ENCODE measurements at regions not wholly inside any gene's neighbourhood (a gene's known extent, or its start where the extent isn't known, plus 50 kb on each side); places are given as distances from the start of the nearest gene placed in this dataset.
A peak's percentile ranks its signal among the peaks of the same experiment; 100 is the strongest.

- DNase-seq, result no peak
Measured at GRCh38 chr7:25930492-25931048, 221.4 kb upstream of the NFE2L3 start.

- no peak for DNase-seq
Measured at GRCh38 chr7:25931156-25931555, 220.8 kb upstream of the NFE2L3 start.

GRCh38 chr7:25933921-25934320 lies 218.1 kb upstream of the NFE2L3 start:
- DNase-seq, result no peak

- no peak for DNase-seq
Measured at GRCh38 chr7:25940086-25940906, 211.7 kb upstream of the NFE2L3 start.

- no peak for DNase-seq
Measured at GRCh38 chr7:25944777-25945515, 207.1 kb upstream of the NFE2L3 start.

GRCh38 chr7:25945608-25946007 lies 206.4 kb upstream of the NFE2L3 start:
- DNase-seq, result no peak

- no peak for DNase-seq
Measured at GRCh38 chr7:25946181-25946580, 205.8 kb upstream of the NFE2L3 start.

- DNase-seq, result no peak
Measured at GRCh38 chr7:25947669-25948516, 204.1 kb upstream of the NFE2L3 start.

- no peak for DNase-seq
Measured at GRCh38 chr7:25949736-25950487, 202.1 kb upstream of the NFE2L3 start.

- DNase-seq, result peak; percentile 81
Measured at GRCh38 chr7:25950488-25951413, 201.2 kb upstream of the NFE2L3 start.

GRCh38 chr7:25951414-25952260 lies 200.4 kb upstream of the NFE2L3 start:
- DNase-seq, result peak; percentile 44

- peak; percentile 72 for DNase-seq
Measured at GRCh38 chr7:25952261-25953057, 199.5 kb upstream of the NFE2L3 start.

- no peak for DNase-seq
Measured at GRCh38 chr7:25953859-25954258, 198.1 kb upstream of the NFE2L3 start.

GRCh38 chr7:25954395-25954794 lies 197.6 kb upstream of the NFE2L3 start:
- DNase-seq, result no peak

- no peak for DNase-seq
Measured at GRCh38 chr7:25959168-25959734, 192.7 kb upstream of the NFE2L3 start.

GRCh38 chr7:25963733-25964132 lies 188.3 kb upstream of the NFE2L3 start:
- DNase-seq, result no peak

- no peak for DNase-seq
Measured at GRCh38 chr7:25964483-25964991, 187.5 kb upstream of the NFE2L3 start.

GRCh38 chr7:25965405-25966123 lies 186.4 kb upstream of the NFE2L3 start:
- DNase-seq, result no peak

All from NCI-H345 (cell line).